ENCODE measurements at regions not wholly inside any gene's neighbourhood (a gene's known extent, or its start where the extent isn't known, plus 50 kb on each side); places are given as distances from the start of the nearest gene placed in this dataset.

GRCh38 chr9:109555215-109555614 is 57.1 kb upstream of the PTPN3 start (continued):
- no peak for TF ChIP-seq EGR1 (IDR thresholded peaks at IDR 0.05; ENCODE audit: borderline replicate concordance, low read depth, low read length)
- no peak for TF ChIP-seq ZNF274 (IDR thresholded peaks at IDR 0.05; ENCODE audit: borderline replicate concordance, extremely low read depth, low read length)
- no peak for TF ChIP-seq CHD7 (IDR thresholded peaks at IDR 0.05; ENCODE audit: insufficient replicate concordance, low read length)
- TF ChIP-seq TBP (IDR thresholded peaks at IDR 0.05; ENCODE audit: low read depth, low read length): no peak
- no peak for TF ChIP-seq CTCF (IDR thresholded peaks at IDR 0.05; ENCODE audit: control extremely low read depth in 1 of 3, insufficient read depth in 1 of 3, low read depth in 1 of 3, low read length in 3 of 3)
- TF ChIP-seq MAFK (IDR thresholded peaks at IDR 0.05; ENCODE audit: low read depth, low read length): no peak
